ENCODE measurements at regions not wholly inside any gene's neighbourhood (a gene's known extent, or its start where the extent isn't known, plus 50 kb on each side); places are given as distances from the start of the nearest gene placed in this dataset.

DNA sequence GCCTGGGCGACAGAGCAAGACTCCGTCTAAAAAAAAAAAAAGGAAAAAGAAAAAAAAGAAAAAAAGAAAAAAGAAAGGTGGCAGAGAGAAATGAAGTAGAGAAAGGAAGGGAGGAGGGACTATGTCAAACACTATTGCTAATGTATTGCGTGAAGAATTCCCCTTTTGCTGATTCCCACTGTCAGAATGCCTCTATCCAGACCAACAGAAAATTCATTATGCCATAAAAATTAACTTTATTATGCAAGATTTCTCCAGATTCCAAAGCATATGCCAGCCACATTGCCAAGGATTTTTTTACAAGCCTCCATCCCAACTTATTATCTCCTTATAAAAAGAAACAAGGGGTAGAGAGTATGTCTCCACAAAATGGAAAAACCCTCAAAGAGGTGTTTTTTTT, 209.3 kb downstream of the MTERF1 start:
- Histone ChIP-seq H3K27ac (ENCODE audit: low read length) (no peak overlapping the region), H3K4me3 (ENCODE audit: low read length) (no peak overlapping the region), H3K9me3 (ENCODE audit: control insufficient read depth, insufficient read depth, low read length) (peaks cover 3% of the 10 kb centered on the region), H3K27me3 (ENCODE audit: control insufficient read depth, insufficient read depth, low read length) (no peaks in the 10 kb centered on the region), H3K4me1 (ENCODE audit: control insufficient read depth, insufficient read depth, low read length) (no peaks in the 10 kb centered on the region), H3K36me3 (ENCODE audit: control insufficient read depth, insufficient read depth, low read length) (no peaks in the 10 kb centered on the region)
- Mint-ChIP-seq H3K36me3 (peaks cover 6% of the 10 kb centered on the region), H3K27me3 (ENCODE audit: low read depth in 2 of 2) (no peaks in the 10 kb centered on the region), H3K4me3 (no peak overlapping the region), H3K4me1 (no peaks in the 10 kb centered on the region), H3K27ac (no peak overlapping the region), H3K9me3 (peaks cover 7 to 8% of the 10 kb centered on the region in 2 donors)
- ATAC-seq (no peak), DNase-seq (no peak)
- intact Hi-C loops (cut with micrococcal nuclease), result no loop called here
- TF ChIP-seq, protein P1, sequence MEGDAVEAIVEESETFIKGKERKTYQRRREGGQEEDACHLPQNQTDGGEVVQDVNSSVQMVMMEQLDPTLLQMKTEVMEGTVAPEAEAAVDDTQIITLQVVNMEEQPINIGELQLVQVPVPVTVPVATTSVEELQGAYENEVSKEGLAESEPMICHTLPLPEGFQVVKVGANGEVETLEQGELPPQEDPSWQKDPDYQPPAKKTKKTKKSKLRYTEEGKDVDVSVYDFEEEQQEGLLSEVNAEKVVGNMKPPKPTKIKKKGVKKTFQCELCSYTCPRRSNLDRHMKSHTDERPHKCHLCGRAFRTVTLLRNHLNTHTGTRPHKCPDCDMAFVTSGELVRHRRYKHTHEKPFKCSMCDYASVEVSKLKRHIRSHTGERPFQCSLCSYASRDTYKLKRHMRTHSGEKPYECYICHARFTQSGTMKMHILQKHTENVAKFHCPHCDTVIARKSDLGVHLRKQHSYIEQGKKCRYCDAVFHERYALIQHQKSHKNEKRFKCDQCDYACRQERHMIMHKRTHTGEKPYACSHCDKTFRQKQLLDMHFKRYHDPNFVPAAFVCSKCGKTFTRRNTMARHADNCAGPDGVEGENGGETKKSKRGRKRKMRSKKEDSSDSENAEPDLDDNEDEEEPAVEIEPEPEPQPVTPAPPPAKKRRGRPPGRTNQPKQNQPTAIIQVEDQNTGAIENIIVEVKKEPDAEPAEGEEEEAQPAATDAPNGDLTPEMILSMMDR (IDR thresholded peaks at IDR 0.05), result no peak
- 96% methylated on average over 3 of the region's 3 CpGs for WGBS (ENCODE audit: insufficient coverage)

DNA sequence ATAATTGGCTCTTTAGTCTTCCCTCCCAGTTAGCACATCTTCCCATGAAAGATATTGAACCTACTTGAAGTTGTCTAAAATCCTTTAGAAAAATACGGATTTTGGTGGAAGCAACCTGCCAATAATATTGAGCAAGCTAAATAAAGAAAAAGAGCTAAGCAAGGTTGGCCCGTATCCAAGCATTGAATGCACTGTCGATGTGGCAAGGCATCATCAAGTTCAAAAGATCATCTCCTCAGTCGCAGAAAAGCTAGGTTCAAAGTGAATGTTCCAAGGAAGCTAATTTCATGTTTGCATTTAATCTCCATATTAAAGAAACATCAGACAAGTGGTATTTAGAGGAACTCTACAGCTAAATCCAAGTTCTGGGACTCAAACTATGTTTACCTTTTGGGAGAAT, 206.0 kb downstream of the MTERF1 start:
- H3K27ac Mint-ChIP-seq, result no peak overlapping the region
- no peak for ATAC-seq
- Histone ChIP-seq H3K36me3 (ENCODE audit: control insufficient read depth, insufficient read depth, low read length) (no peaks in the 10 kb centered on the region), H3K4me3 (ENCODE audit: low read length) (no peak overlapping the region), H3K27ac (ENCODE audit: low read length) (no peak overlapping the region), H3K4me1 (ENCODE audit: control insufficient read depth, insufficient read depth, low read length) (no peaks in the 10 kb centered on the region), H3K9me3 (ENCODE audit: control insufficient read depth, insufficient read depth, low read length) (peaks cover 9% of the 10 kb centered on the region), H3K27me3 (ENCODE audit: control insufficient read depth, insufficient read depth, low read length) (no peaks in the 10 kb centered on the region)
- 88% methylated on average over 4 of the region's 4 CpGs for whole genome bisulfite sequencing (ENCODE audit: insufficient coverage)
- H3K4me1 Mint-ChIP-seq, result no peaks in the 10 kb centered on the region
- no peaks in the 10 kb centered on the region for H3K36me3 Mint-ChIP-seq
- intact Hi-C loops (cut with micrococcal nuclease), result no loop called here
- no peak for DNase-seq
- H3K4me3 Mint-ChIP-seq, result no peak overlapping the region
- H3K9me3 Mint-ChIP-seq, result peaks cover 6 to 8% of the 10 kb centered on the region in 2 donors
- no peaks in the 10 kb centered on the region for H3K27me3 Mint-ChIP-seq (ENCODE audit: low read depth in 2 of 2)
- TF ChIP-seq, protein P1 (IDR thresholded peaks at IDR 0.05), result no peak

DNA sequence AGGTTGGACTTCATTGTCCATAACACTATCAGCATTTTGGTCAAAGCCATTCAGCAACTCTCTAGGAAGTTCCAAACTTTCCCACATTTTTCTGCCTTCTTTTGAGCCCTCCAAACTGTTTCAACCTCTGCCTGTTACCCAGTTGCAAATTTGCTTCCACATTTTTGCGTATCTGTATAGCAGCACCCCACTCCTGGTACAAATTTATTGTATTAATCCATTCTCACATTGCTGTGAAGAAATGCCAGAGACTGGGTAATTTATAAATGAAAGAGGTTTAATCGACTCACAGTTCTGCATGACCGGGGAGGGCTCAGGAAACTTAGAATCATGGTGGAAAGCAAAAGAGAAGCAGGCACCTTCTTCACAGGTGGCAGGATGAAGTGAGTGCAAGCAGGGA, 198.8 kb downstream of the MTERF1 start:
- H3K4me3 Mint-ChIP-seq, result no peak overlapping the region
- H3K4me1 Mint-ChIP-seq, result peaks cover 0 to 4% of the 10 kb centered on the region in 2 donors
- H3K9me3 Mint-ChIP-seq, result peaks cover 16 to 20% of the 10 kb centered on the region in 2 donors
- TF ChIP-seq, protein P1 (IDR thresholded peaks at IDR 0.05), result no peak
- peaks cover 31% of the 10 kb centered on the region for H3K9me3 ChIP-seq (ENCODE audit: control insufficient read depth, insufficient read depth, low read length)
- H3K4me3 ChIP-seq (ENCODE audit: low read length), result no peak overlapping the region
- no peaks in the 10 kb centered on the region for H3K36me3 ChIP-seq (ENCODE audit: control insufficient read depth, insufficient read depth, low read length)
- H3K27ac Mint-ChIP-seq, result no peak overlapping the region
- WGBS (ENCODE audit: insufficient coverage), result 95% methylated on average over 3 of the region's 3 CpGs
- intact Hi-C loops (cut with micrococcal nuclease), result no loop called here
- H3K27me3 ChIP-seq (ENCODE audit: control insufficient read depth, insufficient read depth, low read length), result no peaks in the 10 kb centered on the region
- DNase-seq (no peak), ATAC-seq (no peak)
- H3K27me3 Mint-ChIP-seq (ENCODE audit: low read depth in 2 of 2), result no peaks in the 10 kb centered on the region
- H3K27ac ChIP-seq (ENCODE audit: low read length), result no peak overlapping the region
- no peaks in the 10 kb centered on the region for H3K4me1 ChIP-seq (ENCODE audit: control insufficient read depth, insufficient read depth, low read length)
- peaks cover 8% of the 10 kb centered on the region for H3K36me3 Mint-ChIP-seq

DNA sequence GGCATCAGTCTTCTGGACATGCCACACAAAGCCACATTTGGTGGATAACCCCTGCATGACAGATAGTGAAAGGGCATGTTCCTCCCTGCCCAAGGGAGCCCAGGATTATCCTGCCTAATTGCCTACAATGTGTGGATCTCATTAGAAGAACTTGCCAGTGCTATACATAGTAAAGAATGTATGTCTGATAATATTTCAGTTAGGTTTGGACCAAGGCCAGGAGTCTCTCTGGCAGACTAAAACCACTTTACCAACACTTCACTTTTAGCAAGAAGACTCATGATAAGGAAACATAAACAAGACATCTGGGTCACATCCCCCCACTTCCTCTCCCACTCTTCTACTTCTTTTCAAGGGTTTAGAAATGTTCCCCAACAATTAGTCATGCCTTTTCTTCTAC, 196.7 kb downstream of the MTERF1 start:
- intact Hi-C loops (cut with micrococcal nuclease), result no loop called here
- H3K4me3 ChIP-seq (ENCODE audit: low read length), result no peak overlapping the region
- no peak for ATAC-seq
- TF ChIP-seq, protein P1 (IDR thresholded peaks at IDR 0.05), result no peak
- Mint-ChIP-seq H3K4me3 (no peak overlapping the region), H3K9me3 (peaks cover 21 to 25% of the 10 kb centered on the region in 2 donors), H3K36me3 (peaks cover 13% of the 10 kb centered on the region), H3K27ac (no peak overlapping the region), H3K27me3 (ENCODE audit: low read depth in 2 of 2) (no peaks in the 10 kb centered on the region), H3K4me1 (peaks cover 0 to 4% of the 10 kb centered on the region in 2 donors)
- no peak for DNase-seq
- peaks cover 31% of the 10 kb centered on the region for H3K9me3 ChIP-seq (ENCODE audit: control insufficient read depth, insufficient read depth, low read length)
- no peaks in the 10 kb centered on the region for H3K36me3 ChIP-seq (ENCODE audit: control insufficient read depth, insufficient read depth, low read length)
- H3K27me3 ChIP-seq (ENCODE audit: control insufficient read depth, insufficient read depth, low read length), result no peaks in the 10 kb centered on the region
- no peaks in the 10 kb centered on the region for H3K4me1 ChIP-seq (ENCODE audit: control insufficient read depth, insufficient read depth, low read length)
- H3K27ac ChIP-seq (ENCODE audit: low read length), result no peak overlapping the region

Measured in natural killer cell (primary cell).